ENCODE measurements at regions not wholly inside any gene's neighbourhood (a gene's known extent, or its start where the extent isn't known, plus 50 kb on each side); places are given as distances from the start of the nearest gene placed in this dataset.

GRCh38 chr10:81520688-81521087 lies 354.3 kb upstream of the NRG3 start:
- no TSS peak for BruUV-seq (replicated peaks)
- no peak for DNase-seq (ENCODE audit: low spot score)
- Histone ChIP-seq H3K27me3 (replicated peaks; ENCODE audit: insufficient read depth, low read depth, low read length, poor library complexity) (no peaks in the 10 kb centered on the region), H3K9me3 (ENCODE audit: low read depth, low read length, poor library complexity, severe bottlenecking) (peaks cover 29% of the 10 kb centered on the region), H3K27ac (ENCODE audit: low read depth, low read length, poor library complexity, severe bottlenecking) (no peak overlapping the region), H3K4me3 (ENCODE audit: low read depth, low read length, poor library complexity, severe bottlenecking) (no peak overlapping the region), H3K36me3 (ENCODE audit: insufficient read depth, low read length, poor library complexity, severe bottlenecking) (no peaks in the 10 kb centered on the region), H3K4me1 (ENCODE audit: insufficient read depth, low read length, poor library complexity, severe bottlenecking) (no peaks in the 10 kb centered on the region)
- intact Hi-C loops (cut with micrococcal nuclease; ENCODE audit: unreplicated experiment), result no loop called here
- TF ChIP-seq CTCF (conservative IDR thresholded peaks at IDR 0.05; ENCODE audit: low read depth, low read length), result no peak
- no peak for TF ChIP-seq EZH2 (IDR thresholded peaks at IDR 0.05; ENCODE audit: borderline replicate concordance, low read depth, low read length, poor library complexity, severe bottlenecking)
- ChIA-PET POLR2A (ENCODE audit: low non-redundant PET) (no interaction called here), CTCF (no interaction called here)

- BruUV-seq (replicated peaks), result no TSS peak
- CTCF ChIA-PET, result no interaction called here
- DNase-seq (ENCODE audit: low spot score), result no peak
- intact Hi-C loops (cut with micrococcal nuclease; ENCODE audit: unreplicated experiment), result no loop called here
- Histone ChIP-seq H3K36me3 (ENCODE audit: insufficient read depth, low read length, poor library complexity, severe bottlenecking) (no peaks in the 10 kb centered on the region), H3K9me3 (ENCODE audit: low read depth, low read length, poor library complexity, severe bottlenecking) (peaks cover 42% of the 10 kb centered on the region), H3K27me3 (replicated peaks; ENCODE audit: insufficient read depth, low read depth, low read length, poor library complexity) (no peaks in the 10 kb centered on the region), H3K4me1 (ENCODE audit: insufficient read depth, low read length, poor library complexity, severe bottlenecking) (no peaks in the 10 kb centered on the region), H3K4me3 (ENCODE audit: low read depth, low read length, poor library complexity, severe bottlenecking) (no peak overlapping the region), H3K27ac (ENCODE audit: low read depth, low read length, poor library complexity, severe bottlenecking) (no peak overlapping the region)
- POLR2A ChIA-PET (ENCODE audit: low non-redundant PET), result no interaction called here
- no peak for TF ChIP-seq EZH2 (IDR thresholded peaks at IDR 0.05; ENCODE audit: borderline replicate concordance, low read depth, low read length, poor library complexity, severe bottlenecking)
- no peak for TF ChIP-seq CTCF (conservative IDR thresholded peaks at IDR 0.05; ENCODE audit: low read depth, low read length)
These were observed 350.5 kb upstream of the NRG3 start for GRCh38 chr10:81524467-81524866.

- no TSS peak for BruUV-seq (replicated peaks)
- DNase-seq (ENCODE audit: low spot score), result no peak
- no peak overlapping the region for H3K4me3 ChIP-seq (ENCODE audit: low read depth, low read length, poor library complexity, severe bottlenecking)
- H3K27me3 ChIP-seq (replicated peaks; ENCODE audit: insufficient read depth, low read depth, low read length, poor library complexity), result no peaks in the 10 kb centered on the region
- intact Hi-C loops (cut with micrococcal nuclease; ENCODE audit: unreplicated experiment), result no loop called here
- POLR2A ChIA-PET (ENCODE audit: low non-redundant PET), result no interaction called here
- TF ChIP-seq CTCF (conservative IDR thresholded peaks at IDR 0.05; ENCODE audit: low read depth, low read length) (no peak), EZH2 (IDR thresholded peaks at IDR 0.05; ENCODE audit: borderline replicate concordance, low read depth, low read length, poor library complexity, severe bottlenecking) (no peak)
- no peaks in the 10 kb centered on the region for H3K4me1 ChIP-seq (ENCODE audit: insufficient read depth, low read length, poor library complexity, severe bottlenecking)
- H3K9me3 ChIP-seq (ENCODE audit: low read depth, low read length, poor library complexity, severe bottlenecking), result peaks cover 33% of the 10 kb centered on the region
- no peaks in the 10 kb centered on the region for H3K36me3 ChIP-seq (ENCODE audit: insufficient read depth, low read length, poor library complexity, severe bottlenecking)
- H3K27ac ChIP-seq (ENCODE audit: low read depth, low read length, poor library complexity, severe bottlenecking), result no peak overlapping the region
- CTCF ChIA-PET, result no interaction called here
These were observed 342.6 kb upstream of the NRG3 start for GRCh38 chr10:81532403-81532802.

Data from A673 (cell line).